NCI-H2196 treated with DMSO at 0.1 percent for 48 hours (cell line): ENCODE measurements at regions not wholly inside any gene's neighbourhood (a gene's known extent, or its start where the extent isn't known, plus 50 kb on each side); places are given as distances from the start of the nearest gene placed in this dataset.

Source experiments
- DNase-seq: peaks from one replicate; lab custom pipeline; 2025; ENCODE audit not compliant: unreplicated experiment; lab: John Stamatoyannopoulos, UW

DNA sequence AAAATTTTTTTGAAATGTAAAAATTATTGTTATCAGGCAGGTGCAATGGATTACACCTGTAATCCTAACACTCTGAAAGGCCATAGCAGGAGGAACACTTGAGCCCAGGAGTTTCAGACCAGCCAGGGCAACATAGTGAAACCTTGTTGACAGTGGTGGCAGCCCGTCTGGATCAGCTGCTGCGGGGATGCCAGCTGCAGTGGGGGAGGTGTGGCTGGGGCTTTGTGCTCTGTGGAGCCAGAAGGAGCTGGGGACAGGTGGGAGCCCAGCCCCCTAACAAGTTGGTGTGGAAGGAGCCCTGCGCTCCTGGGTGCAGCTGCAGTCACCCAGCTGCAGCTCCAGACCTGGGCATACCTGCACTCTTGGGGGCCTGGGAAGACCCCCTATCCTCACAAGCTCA, 182.4 kb upstream of the MC4R start:
- no peak for DNase-seq

DNA sequence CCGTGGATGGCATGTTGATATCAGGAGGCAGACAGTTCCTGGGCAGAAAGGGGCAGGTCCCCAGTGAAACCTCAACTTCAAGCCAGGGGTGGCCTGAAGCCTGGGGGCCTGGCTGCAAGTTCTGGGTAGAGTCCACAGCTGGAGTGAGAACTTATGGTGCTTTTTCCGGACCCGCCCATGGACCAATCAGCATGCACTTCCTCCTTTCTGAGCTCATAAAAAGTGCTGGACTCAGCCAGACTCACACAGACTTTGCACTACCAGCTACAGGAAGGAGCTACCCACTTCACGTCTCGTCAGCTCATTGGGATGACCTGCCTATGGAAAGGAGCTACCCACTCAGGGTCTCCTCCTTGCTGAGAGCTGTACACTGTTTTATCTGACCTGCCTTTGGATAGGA, 183.1 kb upstream of the MC4R start:
- no peak for DNase-seq

GRCh38 chr18:60556326-60556725, 183.8 kb upstream of the MC4R start:
- no peak for DNase-seq

DNA sequence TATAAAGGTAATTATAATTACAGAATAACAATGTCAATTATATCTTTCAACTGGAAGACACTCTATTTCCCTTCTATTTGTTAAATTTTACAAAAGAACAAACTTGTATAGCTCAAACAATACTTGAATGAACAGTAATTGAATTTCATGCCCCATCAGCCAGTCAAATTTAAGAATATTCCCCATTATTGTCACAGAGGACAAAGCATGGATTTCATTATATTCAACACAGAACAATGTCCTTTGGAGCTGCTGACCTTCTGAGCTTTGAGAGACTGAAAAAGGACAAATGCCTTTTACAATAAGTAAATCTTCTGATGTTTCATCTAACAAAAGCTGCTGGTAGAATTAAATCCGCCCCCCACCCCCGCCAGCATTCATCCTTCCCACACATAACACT, 187.5 kb upstream of the MC4R start:
- no peak for DNase-seq

- no peak for DNase-seq
Observed at GRCh38 chr18:60563082-60563481, 190.5 kb upstream of the MC4R start.

- no peak for DNase-seq
Observed at GRCh38 chr18:60568220-60568619, 195.6 kb upstream of the MC4R start.

GRCh38 chr18:60570172-60570571, 197.6 kb upstream of the MC4R start:
- DNase-seq = no peak

GRCh38 chr18:60577457-60577856, 204.9 kb upstream of the MC4R start:
- no peak for DNase-seq

DNA sequence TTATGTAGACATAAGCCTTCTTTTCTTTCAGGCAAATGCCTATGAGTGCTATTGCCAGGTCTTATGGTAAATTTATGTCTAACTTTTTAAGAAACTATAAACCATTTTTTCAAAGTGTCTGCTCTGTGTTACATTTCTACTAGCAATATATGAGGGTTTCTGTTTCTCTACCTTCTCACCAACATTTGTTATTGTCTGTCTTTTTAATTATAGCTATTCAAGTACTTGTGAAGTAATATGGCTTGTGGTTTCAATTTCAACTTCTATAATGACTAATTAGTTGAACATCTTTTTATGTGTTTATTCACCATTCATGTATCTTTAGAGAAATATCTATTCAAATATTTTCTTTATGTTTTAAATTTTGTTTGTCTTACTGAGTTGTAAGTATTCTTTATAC, 213.1 kb upstream of the MC4R start:
- no peak for DNase-seq

- DNase-seq = no peak
Observed at GRCh38 chr18:60593249-60593648, 220.7 kb upstream of the MC4R start.

DNA sequence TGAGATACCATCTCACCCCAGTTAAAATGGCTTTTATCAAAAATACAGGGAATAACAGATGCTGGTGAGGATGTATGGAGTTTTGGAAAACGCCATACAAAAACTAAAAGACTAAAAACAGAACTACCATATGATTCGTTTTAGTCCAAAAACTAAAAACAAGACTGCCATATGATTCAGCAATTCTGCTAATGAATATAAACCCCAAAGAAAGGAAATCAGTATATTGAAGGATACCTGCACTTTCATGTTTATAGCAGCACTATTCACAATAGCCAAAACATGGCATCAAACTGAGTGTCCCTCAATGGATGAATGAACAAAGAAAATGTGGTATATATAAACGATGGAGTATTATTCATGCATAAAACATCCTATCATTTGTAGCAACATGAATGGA, 224.4 kb upstream of the MC4R start:
- DNase-seq = no peak

- DNase-seq = no peak
Observed at GRCh38 chr18:60599267-60599666, 226.7 kb upstream of the MC4R start.

GRCh38 chr18:60599995-60600394, 227.4 kb upstream of the MC4R start:
- no peak for DNase-seq

DNA sequence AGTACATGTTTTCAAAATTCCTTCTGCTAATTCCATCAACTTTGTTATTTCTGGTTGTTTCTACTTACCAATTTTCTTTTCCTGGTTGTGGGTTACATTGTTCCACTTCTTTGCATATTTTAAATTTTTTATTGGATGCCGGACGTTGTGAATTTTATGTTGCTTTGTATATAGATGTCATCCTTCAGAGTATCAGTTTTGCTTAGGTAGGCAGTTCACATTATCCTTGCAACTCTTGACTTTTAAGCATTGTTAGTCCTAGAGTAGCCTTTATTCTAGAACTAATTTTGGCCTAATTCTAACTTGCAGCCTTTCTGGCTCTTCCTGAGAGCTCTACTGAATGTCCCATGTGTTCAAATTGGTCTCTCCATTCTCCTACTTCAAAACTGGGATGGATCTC, 228.7 kb upstream of the MC4R start:
- no peak for DNase-seq

- no peak for DNase-seq
Observed at GRCh38 chr18:60623331-60623730, 250.8 kb upstream of the MC4R start.

DNA sequence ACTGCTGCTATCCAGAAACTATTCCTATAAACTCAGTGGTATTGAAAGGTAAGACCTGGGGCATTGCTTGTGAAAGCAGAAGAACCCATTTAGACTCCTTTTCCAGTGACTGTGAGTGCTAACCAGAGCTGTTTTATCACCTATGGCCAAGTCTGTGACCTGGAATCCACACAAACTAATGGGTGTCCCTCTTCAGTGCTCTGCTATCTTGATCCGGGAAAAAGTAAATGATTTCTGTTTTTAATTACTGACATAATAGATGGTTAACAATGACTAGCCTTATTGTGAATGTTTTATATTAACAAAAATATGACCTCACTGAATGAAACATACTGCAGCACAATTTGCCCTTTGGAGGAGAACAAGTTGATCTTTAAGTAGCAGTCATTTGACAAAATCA, 251.6 kb upstream of the MC4R start:
- DNase-seq = no peak

DNA sequence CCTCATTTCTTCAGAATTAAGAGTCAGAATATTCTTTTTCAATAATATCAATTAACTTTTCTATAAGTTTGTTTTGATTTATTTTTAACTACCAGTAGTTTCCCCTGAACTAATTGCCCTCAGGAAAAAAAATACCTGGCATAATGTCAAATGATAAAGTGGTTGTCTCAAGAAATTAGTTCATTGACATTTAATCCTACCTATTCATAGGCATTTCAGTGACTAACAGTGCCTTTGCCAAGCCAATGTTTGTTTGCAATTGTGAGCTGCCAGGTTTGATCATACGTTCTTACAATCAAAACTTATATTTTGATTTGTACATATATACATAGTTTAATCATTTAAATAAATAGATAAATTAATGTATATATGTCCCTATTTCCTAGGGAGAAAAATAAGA, 267.3 kb upstream of the MC4R start:
- DNase-seq = no peak

GRCh38 chr18:60643009-60643408, 270.4 kb upstream of the MC4R start:
- DNase-seq = no peak

- DNase-seq = no peak
Observed at GRCh38 chr18:60646725-60647124, 274.1 kb upstream of the MC4R start.

DNA sequence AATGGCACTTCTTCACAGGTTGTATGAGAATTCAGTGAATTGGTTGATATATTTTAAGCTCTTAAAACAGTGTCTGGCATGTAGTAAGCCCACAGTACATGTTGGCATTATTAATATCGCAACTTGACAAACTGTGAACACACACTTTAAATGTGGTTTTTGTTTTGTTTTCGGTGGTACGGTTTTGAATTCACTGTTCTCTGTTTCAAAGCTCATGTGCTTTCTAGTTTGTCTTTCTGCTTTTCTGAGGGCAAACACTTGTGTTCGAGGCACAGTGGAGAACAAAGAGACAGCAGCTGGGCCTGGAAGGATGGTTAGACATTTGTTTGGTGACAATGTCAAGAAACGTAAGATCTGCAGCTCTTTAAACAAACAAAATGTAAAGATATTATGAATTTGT, 276.5 kb upstream of the MC4R start:
- DNase-seq = no peak

- DNase-seq = no peak
Observed at GRCh38 chr18:60649842-60650536, 277.4 kb upstream of the MC4R start.

GRCh38 chr18:60654298-60654697, 281.7 kb upstream of the MC4R start:
- DNase-seq = no peak

GRCh38 chr18:60656553-60656952, 284.0 kb upstream of the MC4R start:
- no peak for DNase-seq

- DNase-seq = no peak
Observed at GRCh38 chr18:60662491-60662890, 289.9 kb upstream of the MC4R start.
